Hepatocyte (in vitro differentiated cells): ENCODE measurements at regions not wholly inside any gene's neighbourhood (a gene's known extent, or its start where the extent isn't known, plus 50 kb on each side); places are given as distances from the start of the nearest gene placed in this dataset.

Experiments used
- CTCF ChIP-seq: fragments of 200-600 bp; sonication (generic); IDR thresholded peaks from 2 replicates; pipeline ENCODE4 v1.5.1; 2016; ENCODE audit warnings: antibody characterized with exemption, mild to moderate bottlenecking; ENCODE audit not compliant: poor library complexity
- EZH2 ChIP-seq: fragments of 200-600 bp; sonication (generic); IDR thresholded peaks from 2 replicates; pipeline ENCODE4 v1.6.1; 2016; ENCODE audit warnings: antibody characterized with exemption, mild to moderate bottlenecking, borderline replicate concordance

GRCh38 chr16:5801396-5801795 is 703.8 kb upstream of the EEF2KMT start:
- TF ChIP-seq EZH2 (no peak), CTCF (no peak)
